HG03342 (cell line): ENCODE measurements at regions not wholly inside any gene's neighbourhood (a gene's known extent, or its start where the extent isn't known, plus 50 kb on each side); places are given as distances from the start of the nearest gene placed in this dataset.

ENCODE experiments used
- ATAC-seq: cut with Tn5 transposase; IDR thresholded peaks from one replicate; pipeline ENCODE4 v1.9.1; 2021; ENCODE audit warnings: mild to moderate bottlenecking, moderate library complexity; ENCODE audit not compliant: unreplicated experiment

- ATAC-seq: no peak
Measured at GRCh38 chr20:22260506-22260905, 323.9 kb downstream of the FOXA2 start.

DNA sequence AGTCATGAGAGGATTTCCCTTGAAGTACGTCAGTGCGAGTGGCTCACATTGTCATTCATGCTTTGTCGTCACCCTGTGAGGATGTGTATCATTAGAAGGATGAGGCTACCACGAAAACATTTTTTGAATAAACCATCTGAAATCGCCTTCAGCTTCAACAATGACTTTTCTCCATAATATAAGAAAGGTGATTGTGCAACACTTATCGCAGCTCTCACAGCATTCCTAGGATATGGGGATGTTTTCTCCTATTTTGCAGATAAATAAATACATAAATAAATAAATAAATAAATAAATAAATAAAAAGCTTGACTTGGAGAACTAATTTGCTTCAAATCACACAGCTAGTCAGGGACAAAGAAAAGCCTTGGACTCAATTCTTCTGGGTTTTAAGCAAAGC, 326.5 kb downstream of the FOXA2 start:
- ATAC-seq: no peak

DNA sequence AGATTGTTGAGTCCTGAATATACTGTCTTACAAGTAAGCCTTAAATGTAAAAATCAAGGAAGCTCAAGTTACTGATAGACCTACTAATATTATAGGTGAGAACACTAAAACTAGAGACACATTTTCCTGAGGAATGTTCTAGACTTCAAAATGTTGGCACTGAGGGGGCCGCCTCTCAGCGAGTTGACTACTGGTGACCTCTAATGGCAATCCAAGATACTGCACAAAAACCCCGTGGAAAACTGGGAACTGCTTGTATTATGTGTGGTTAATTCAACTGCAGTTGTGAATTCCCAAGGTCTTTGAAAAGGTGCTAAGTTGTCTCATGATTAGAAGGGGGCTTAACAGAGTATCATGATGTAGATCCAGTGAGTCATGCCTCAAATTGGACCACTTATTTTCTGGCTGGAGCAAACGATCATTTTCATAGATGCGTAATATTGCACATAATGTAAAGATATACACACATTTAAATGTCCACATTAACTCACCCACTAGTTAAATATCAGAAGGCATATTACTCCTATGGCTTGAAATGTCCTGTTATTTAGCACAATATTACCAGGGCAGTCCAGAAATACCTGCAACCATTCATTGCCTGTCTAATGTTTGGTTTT, 336.2 kb downstream of the FOXA2 start:
- ATAC-seq: no peak

- ATAC-seq: no peak
Measured at GRCh38 chr20:22245139-22245538, 339.2 kb downstream of the FOXA2 start.

DNA sequence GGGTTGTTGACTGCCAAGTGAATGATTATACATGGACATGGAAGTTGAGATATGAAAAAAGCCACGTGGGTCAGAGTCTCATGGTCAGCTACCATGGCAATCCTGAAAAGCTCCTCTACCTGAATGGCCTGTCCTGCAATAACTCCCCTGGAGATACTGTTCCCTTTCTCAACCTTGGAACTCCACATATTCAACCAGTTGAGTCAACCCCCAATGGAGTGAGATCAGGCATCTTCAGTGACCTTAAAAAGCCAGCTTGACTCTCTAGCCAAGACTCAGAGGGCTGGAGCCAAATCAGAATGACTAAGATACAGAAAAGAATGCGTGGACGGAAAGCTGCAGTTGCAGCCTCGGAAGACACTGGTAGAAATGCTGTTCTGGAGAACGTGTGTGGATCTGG, 341.3 kb downstream of the FOXA2 start:
- ATAC-seq: no peak

DNA sequence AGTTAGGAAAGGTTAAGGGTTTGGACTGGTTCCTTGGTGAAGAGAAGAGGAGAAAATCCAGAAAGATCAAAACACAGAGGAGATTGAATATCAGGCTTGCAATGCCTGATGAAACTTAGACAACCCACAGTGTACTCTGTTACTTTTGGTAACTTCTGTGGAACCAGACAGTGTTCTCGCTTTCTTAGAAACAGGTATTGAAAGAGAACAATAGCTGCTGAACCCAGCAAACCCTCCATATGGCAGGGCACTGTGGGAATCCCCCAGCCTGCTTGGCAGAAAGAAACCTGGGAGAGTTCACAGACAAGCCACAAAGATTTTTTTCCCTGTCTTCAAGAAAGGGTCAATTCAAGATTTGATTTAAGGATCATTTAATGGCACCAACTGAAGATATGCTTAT, 342.8 kb downstream of the FOXA2 start:
- ATAC-seq: no peak

DNA sequence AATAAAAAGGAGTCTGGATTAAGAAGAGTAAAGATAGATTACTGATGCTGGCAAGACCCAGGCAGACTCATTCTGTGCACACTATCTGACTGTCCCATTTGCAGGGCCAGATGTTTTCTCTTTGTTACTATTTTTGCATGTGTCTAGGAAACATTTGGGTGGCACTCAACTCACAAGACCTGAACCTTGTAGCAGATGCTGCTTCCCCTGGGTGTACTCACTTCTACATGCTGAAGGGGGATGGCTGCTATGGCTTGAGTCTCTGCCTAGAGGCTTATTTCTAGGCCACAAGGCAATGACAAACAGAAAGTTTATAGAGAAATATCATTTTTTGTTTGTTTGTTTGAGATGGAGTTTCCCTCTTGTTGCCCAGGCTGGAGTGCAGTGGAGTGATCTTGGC, 351.4 kb downstream of the FOXA2 start:
- no peak for ATAC-seq

- ATAC-seq: no peak
Measured at GRCh38 chr20:22232473-22232872, 351.9 kb downstream of the FOXA2 start.

DNA sequence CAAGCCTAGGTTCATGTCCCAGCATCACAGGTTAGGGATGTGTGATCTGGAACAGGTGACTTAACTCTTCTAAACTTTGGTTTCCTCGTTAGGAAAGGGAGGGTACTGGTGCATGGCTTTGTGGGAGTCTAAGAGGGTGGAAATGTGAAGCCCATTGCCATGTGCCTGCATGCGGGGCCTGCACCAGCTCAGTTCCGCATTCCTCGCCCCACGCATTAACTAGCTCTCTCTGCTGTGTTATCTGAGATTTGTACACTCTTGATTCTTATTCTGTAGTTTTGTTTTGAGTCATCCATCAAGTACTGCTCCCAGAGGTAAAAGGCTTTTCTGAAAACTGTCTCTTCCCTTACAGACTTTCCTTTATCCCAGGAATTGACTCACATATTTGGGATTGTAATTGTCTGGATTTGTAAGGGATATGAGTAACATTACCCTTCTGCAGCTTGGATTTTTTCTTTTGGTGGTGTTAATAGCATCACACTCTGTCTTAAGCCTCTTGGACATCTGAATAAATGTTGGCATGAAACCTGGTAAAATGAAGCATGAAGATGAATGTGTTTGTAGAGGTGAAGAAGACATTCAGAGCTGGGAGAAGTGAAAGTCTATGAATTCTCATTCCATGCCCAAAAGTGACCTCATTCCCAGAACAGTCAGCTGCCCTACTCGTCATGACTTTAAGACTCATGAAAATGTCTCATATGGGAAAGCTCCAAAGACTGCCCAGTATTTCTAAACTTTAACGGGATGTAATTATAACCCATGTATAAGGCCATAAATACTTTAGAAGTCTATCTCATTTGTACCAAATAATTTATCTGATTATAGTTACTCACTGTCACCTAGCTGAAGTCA, 357.3 kb downstream of the FOXA2 start:
- no peak for ATAC-seq

- no peak for ATAC-seq
Measured at GRCh38 chr20:22223236-22223635, 361.1 kb downstream of the FOXA2 start.

DNA sequence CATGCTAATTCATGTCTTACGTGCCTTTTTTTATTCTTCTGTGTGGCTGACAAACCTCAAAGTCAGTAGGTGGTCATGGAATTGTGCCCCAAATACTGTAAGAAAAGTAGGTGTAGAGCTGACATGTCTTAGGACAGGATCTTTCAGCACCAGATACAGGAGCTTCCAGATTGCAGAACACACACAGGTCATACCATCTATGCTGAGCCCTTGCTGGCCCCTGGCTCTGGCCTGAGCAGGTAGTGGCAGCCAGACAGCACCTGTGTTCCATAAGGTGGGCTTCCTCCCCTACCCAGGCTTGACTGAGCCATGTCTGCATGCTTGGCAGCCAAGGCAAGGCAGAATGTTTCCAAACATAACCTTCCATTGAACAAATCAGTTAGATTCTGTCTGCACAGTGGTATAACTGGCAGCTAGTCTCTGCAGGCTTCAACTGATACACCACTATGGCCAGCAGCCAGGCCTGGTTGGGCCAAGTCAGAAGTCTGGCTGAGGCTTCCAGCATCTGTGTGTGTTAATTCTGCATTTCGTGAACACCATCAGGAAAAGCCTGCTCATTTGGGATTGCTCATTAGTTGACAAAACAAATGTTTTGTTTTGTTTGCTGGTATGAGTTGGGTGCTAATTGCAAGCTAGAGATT, 366.5 kb downstream of the FOXA2 start:
- no peak for ATAC-seq

GRCh38 chr20:22216984-22217383, 367.4 kb downstream of the FOXA2 start:
- no peak for ATAC-seq

- ATAC-seq: no peak
Measured at GRCh38 chr20:22214296-22214695, 370.1 kb downstream of the FOXA2 start.

GRCh38 chr20:22213271-22213670, 371.1 kb downstream of the FOXA2 start:
- ATAC-seq: no peak

DNA sequence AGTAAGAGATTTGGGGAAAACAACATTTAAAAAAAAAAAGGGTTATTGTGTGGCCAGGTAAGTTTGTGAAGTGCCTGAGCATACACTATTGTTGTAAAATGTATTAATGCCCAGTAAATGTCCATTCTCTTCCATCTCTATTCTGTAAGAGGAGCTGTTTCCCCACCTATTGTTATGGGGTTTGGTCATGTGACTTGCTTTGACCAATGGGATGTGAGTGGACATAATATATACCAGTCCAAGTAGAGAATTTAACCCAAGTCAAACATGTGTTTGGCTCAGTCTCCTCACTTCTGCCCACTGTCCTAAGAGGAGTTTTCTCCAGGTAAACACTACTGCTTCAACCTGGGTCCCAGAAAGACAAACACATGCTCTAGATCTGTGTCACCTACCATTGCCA, 377.1 kb downstream of the FOXA2 start:
- ATAC-seq: no peak

- ATAC-seq: no peak
Measured at GRCh38 chr20:22204801-22205200, 379.6 kb downstream of the FOXA2 start.

DNA sequence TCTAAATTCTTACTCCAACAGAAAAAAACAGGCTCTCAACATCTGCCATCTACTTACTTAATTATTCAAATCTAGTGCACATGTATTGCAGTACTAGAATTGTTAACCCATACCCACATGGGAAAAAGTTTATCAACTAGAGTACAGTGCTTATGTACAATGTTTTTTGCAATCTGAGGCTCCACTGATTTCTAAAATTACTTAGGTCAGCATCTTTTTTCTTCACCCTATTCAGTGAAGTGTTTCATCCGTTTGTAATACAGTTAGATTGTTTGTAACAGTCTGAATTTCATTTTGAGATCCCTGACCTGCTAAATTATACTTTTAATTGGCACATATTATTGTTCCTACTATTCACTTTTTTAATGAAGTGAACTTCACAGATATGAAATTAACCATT, 402.2 kb downstream of the FOXA2 start:
- no peak for ATAC-seq

DNA sequence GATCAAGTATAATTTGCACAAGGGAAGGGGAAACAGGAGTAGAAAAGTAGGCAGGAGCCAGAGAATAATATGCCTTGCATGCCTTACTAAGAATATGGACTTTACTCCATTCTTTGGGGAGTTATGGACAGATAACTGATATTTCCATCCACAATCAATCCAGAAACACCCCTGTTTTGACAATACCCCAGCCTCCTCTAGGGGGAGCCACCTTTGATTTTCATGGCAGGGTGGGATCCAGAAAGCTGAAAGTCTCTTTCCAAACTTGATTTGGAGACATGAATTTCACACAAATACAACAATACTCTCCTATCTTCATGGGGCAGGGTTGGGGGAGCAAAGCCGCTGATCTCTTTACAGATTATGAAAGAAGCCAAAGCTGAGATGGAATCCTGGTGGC, 404.1 kb downstream of the FOXA2 start:
- no peak for ATAC-seq

GRCh38 chr20:22160101-22160652, 424.2 kb downstream of the FOXA2 start:
- ATAC-seq: no peak

DNA sequence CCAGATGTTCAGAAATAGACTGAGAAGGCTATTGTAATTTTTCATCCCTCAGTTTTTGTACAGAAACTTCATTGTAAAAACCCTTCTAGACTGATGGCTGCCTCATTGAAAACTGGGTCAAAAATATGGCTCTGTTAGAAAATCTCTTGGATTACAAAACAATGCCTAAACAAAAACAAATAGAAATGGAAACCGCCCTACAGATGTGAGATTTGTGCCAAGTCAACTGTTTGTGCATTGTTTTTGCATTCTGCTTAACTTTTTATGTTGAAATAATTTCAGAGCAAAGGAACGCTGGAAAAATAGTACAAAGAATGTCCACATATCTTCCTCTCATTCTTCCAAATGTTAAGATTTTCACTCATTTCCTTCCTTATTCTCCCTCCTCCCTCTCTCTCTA, 425.1 kb downstream of the FOXA2 start:
- no peak for ATAC-seq

- ATAC-seq: no peak
Measured at GRCh38 chr20:22127587-22127986, 422.1 kb downstream of the PAX1 start.
